Endothelial cell of umbilical vein (primary cell): ENCODE measurements at regions not wholly inside any gene's neighbourhood (a gene's known extent, or its start where the extent isn't known, plus 50 kb on each side); places are given as distances from the start of the nearest gene placed in this dataset.

Experiments used
- CTCF ChIP-seq, 2 donors: IDR thresholded peaks; 1 replicate in 1 of 2; 2 replicates in 1 of 2; pipeline ENCODE4 v1.5.1; 2011; ENCODE audit warnings: low read length in 2 of 2, mild to moderate bottlenecking in 2 of 2, moderate library complexity in 2 of 2, control low read depth in 1 of 2, inconsistent platforms in 1 of 2, low read depth in 1 of 2; ENCODE audit not compliant: insufficient read depth in 1 of 2; ENCODE audit errors: extremely low read depth in 1 of 2
- EZH2 ChIP-seq: IDR thresholded peaks from 2 replicates; pipeline ENCODE4 v1.6.1; 2012; ENCODE audit warnings: borderline replicate concordance, low read depth, mild to moderate bottlenecking, moderate library complexity, low read length, inconsistent platforms; ENCODE audit not compliant: severe bottlenecking
- POLR2A ChIP-seq: IDR thresholded peaks from 2 replicates; pipeline ENCODE4 v1.6.1; 2012; ENCODE audit warnings: low read depth, mild to moderate bottlenecking, control low read depth, low read length
- POLR2AphosphoS5 ChIP-seq: IDR thresholded peaks from 2 replicates; pipeline ENCODE4 v1.6.1; 2012; ENCODE audit warnings: low read depth, mild to moderate bottlenecking, control low read depth, low read length, moderate library complexity; ENCODE audit not compliant: insufficient read depth

GRCh38 chr18:14943486-14943885 is 195.5 kb downstream of the ANKRD30B start:
- TF ChIP-seq CTCF (IDR thresholded peaks at IDR 0.05; ENCODE audit: extremely low read depth in 1 of 2, insufficient read depth in 1 of 2, low read depth in 1 of 2, low read length in 2 of 2): no peak
- TF ChIP-seq POLR2A: no peak
- no peak for TF ChIP-seq EZH2
- TF ChIP-seq POLR2AphosphoS5: no peak
